ENCODE measurements at regions not wholly inside any gene's neighbourhood (a gene's known extent, or its start where the extent isn't known, plus 50 kb on each side); places are given as distances from the start of the nearest gene placed in this dataset.

DNA sequence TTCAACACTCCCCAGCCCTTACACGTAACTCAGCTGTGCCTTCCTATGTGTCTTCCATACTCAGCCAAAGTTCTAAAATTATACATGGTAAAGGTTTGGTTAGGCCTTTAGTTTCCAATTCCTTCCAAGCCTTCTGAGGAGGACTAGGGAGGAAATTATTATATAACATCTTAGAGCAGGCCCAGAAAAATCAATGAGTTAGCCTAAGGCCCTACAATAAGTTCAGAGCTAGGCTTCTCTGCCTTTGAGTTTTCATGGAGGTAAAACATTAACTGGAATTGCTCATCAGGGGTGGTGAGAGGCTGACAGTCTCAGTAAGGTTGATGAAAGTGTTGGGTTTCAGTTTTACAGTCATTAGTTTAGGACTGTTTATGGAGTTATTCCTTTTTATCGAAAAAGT, 286.0 kb downstream of the ADGB start:
- Histone ChIP-seq H2AFZ (ENCODE audit: low read length) (no peak overlapping the region), H3K4me1 (ENCODE audit: insufficient read depth, low read length, poor library complexity, severe bottlenecking) (no peaks in the 10 kb centered on the region), H3K9me2 (ENCODE audit: insufficient read depth, low read length) (no peaks in the 10 kb centered on the region), H3K4me2 (ENCODE audit: low read length) (no peak overlapping the region), H3K79me2 (ENCODE audit: insufficient read depth, low read depth, low read length) (no peaks in the 10 kb centered on the region), H3K4me3 (ENCODE audit: low read depth, low read length, poor library complexity, severe bottlenecking) (no peak overlapping the region), H3K27ac (ENCODE audit: low read depth, low read length, poor library complexity, severe bottlenecking) (no peak overlapping the region), H4K20me1 (ENCODE audit: insufficient read depth, low read length) (no peaks in the 10 kb centered on the region), H3K9me3 (ENCODE audit: low read length) (no peaks in the 10 kb centered on the region), H3K36me3 (ENCODE audit: insufficient read depth, low read length) (no peaks in the 10 kb centered on the region)
- ChIA-PET POLR2A (interaction anchor here (0.7 kb wide), 1 partner anchor 10 kb away, joined by 3 read pairs; no protein-coding TSS in a partner anchor), CTCF (ENCODE audit: unreplicated experiment) (no interaction called here)
- intact Hi-C loops (cut with micrococcal nuclease; ENCODE audit: unreplicated experiment): no loop called here
- no peak for DNase-seq (ENCODE audit: low spot score)
- TF ChIP-seq, protein P1, sequence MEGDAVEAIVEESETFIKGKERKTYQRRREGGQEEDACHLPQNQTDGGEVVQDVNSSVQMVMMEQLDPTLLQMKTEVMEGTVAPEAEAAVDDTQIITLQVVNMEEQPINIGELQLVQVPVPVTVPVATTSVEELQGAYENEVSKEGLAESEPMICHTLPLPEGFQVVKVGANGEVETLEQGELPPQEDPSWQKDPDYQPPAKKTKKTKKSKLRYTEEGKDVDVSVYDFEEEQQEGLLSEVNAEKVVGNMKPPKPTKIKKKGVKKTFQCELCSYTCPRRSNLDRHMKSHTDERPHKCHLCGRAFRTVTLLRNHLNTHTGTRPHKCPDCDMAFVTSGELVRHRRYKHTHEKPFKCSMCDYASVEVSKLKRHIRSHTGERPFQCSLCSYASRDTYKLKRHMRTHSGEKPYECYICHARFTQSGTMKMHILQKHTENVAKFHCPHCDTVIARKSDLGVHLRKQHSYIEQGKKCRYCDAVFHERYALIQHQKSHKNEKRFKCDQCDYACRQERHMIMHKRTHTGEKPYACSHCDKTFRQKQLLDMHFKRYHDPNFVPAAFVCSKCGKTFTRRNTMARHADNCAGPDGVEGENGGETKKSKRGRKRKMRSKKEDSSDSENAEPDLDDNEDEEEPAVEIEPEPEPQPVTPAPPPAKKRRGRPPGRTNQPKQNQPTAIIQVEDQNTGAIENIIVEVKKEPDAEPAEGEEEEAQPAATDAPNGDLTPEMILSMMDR (conservative IDR thresholded peaks at IDR 0.05; ENCODE audit: low read length): no peak
- TF ChIP-seq EZH2phosphoT487 (IDR thresholded peaks at IDR 0.05; ENCODE audit: borderline replicate concordance, low read depth, low read length): no peak
- BruUV-seq (replicated peaks): no TSS peak

DNA sequence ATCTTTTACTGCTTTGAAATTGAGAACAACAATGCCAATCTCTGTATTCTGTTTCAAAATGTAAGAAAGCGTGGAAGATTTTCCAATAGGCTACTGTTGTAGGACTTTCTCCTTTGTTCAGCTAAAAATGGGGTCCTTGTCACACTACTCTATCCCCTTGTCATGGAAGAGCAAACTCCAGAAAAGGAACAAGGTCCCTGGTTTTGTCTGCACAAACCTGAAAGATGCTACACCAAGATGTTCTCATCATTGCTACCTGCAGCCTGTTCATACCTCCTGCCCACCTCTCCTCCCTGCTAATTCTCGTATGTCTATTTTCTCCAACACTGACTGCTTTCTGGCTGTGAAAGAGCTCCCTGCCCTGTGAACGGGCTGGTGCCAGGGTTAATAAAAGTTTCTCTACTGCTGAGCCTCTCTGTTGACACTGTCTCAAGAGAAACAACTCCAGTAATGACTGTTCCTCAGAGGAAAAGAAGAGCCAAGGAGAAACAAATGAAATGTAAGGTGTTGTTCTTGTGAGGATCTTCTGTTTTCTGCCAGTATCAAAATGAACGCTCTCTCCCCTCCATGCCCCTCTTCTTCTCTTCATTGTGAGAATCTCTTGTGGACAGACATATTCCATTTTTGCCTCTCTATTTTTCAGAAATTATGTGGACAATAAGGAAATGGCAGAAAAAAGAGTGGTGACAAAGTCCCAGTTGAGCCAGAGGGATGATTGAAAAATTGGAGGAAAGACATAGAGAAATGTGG, 287.1 kb downstream of the ADGB start:
- no peak overlapping the region for H3K27ac ChIP-seq (ENCODE audit: low read depth, low read length, poor library complexity, severe bottlenecking)
- H3K79me2 ChIP-seq (ENCODE audit: insufficient read depth, low read depth, low read length): no peaks in the 10 kb centered on the region
- H3K9me2 ChIP-seq (ENCODE audit: insufficient read depth, low read length): no peaks in the 10 kb centered on the region
- ChIA-PET POLR2A (interaction anchor here (0.6 to 0.7 kb wide), 3 partner anchors 9 to 1768 kb away, joined by 3 read pairs; no protein-coding TSS in a partner anchor), CTCF (ENCODE audit: unreplicated experiment) (no interaction called here)
- H3K4me2 ChIP-seq (ENCODE audit: low read length): no peak overlapping the region
- no peak for DNase-seq (ENCODE audit: low spot score)
- no peaks in the 10 kb centered on the region for H3K36me3 ChIP-seq (ENCODE audit: insufficient read depth, low read length)
- no TSS peak for BruUV-seq (replicated peaks)
- no peaks in the 10 kb centered on the region for H3K4me1 ChIP-seq (ENCODE audit: insufficient read depth, low read length, poor library complexity, severe bottlenecking)
- TF ChIP-seq EZH2phosphoT487 (IDR thresholded peaks at IDR 0.05; ENCODE audit: borderline replicate concordance, low read depth, low read length): no peak
- TF ChIP-seq, protein P1 (conservative IDR thresholded peaks at IDR 0.05; ENCODE audit: low read length): no peak
- no peak overlapping the region for H2AFZ ChIP-seq (ENCODE audit: low read length)
- no peaks in the 10 kb centered on the region for H4K20me1 ChIP-seq (ENCODE audit: insufficient read depth, low read length)
- no peaks in the 10 kb centered on the region for H3K9me3 ChIP-seq (ENCODE audit: low read length)
- H3K4me3 ChIP-seq (ENCODE audit: low read depth, low read length, poor library complexity, severe bottlenecking): no peak overlapping the region
- intact Hi-C loops (cut with micrococcal nuclease; ENCODE audit: unreplicated experiment): no loop called here
